SK-N-SH (cell line): ENCODE measurements at regions not wholly inside any gene's neighbourhood (a gene's known extent, or its start where the extent isn't known, plus 50 kb on each side); places are given as distances from the start of the nearest gene placed in this dataset.

Source experiments
- CTCF ChIA-PET: fragments of 300-600, 350-600 bp; formaldehyde crosslinking; extraction: SDS; loops from one replicate; lab custom pipeline; 2021; lab: Yijun Ruan, JAX
- POLR2A ChIA-PET: fragments of 350-600 bp; sonication (Branson Sonifier 250); formaldehyde crosslinking; extraction: SDS; loops from one replicate; lab custom pipeline; 2020; ENCODE audit warnings: antibody characterized with exemption, inconsistent platforms; lab: Yijun Ruan, JAX
- DNase-seq: peaks from one replicate; pipeline ENCODE4 v3.0.0; 2012
- H2AFZ ChIP-seq: fragments of 200-600 bp; sonication (generic); 2 replicates; pipeline ENCODE4 v1.8.1; 2016; ENCODE audit warnings: antibody characterized with exemption, mild to moderate bottlenecking, low read depth
- H3F3A ChIP-seq: fragments of 200-600 bp; sonication (generic); replicated peaks from 2 replicates; pipeline ENCODE3; 2016; ENCODE audit warnings: antibody characterized with exemption, mild to moderate bottlenecking; ENCODE audit not compliant: insufficient read depth
- H3K27ac ChIP-seq, 2 experiments: fragments of 200-500 bp in 1 of 2; fragments of 200-600 bp in 1 of 2; sonication (Bioruptor generic) in 1 of 2; sonication (generic), shearing (Covaris generic) in 1 of 2; 2 replicates each; pipeline versions ENCODE4 v1.5.1 to v1.6.1; 2014 to 2016; ENCODE audit warnings: low read depth in 2 of 2, inconsistent platforms in 1 of 2, low read length in 1 of 2, mild to moderate bottlenecking in 1 of 2, mixed read lengths in 1 of 2
- H3K27me3 ChIP-seq: fragments of 200-600 bp; sonication (generic), shearing (Covaris generic); 2 replicates; pipeline ENCODE4 v1.6.1; 2016; ENCODE audit warnings: mixed run types; ENCODE audit not compliant: insufficient read depth
- H3K36me3 ChIP-seq, 2 experiments: fragments of 200-500 bp in 1 of 2; fragments of 200-600 bp in 1 of 2; sonication (Bioruptor generic) in 1 of 2; sonication (generic) in 1 of 2; replicated peaks in 1 of 2; 2 replicates each; pipeline versions ENCODE3 to v1.5.1; 2014 to 2016; ENCODE audit warnings: low read length in 1 of 2, mild to moderate bottlenecking in 1 of 2; ENCODE audit not compliant: insufficient read depth in 2 of 2, control insufficient read depth in 1 of 2
- H3K4me1 ChIP-seq, 2 experiments: fragments of 200-500 bp in 1 of 2; fragments of 200-600 bp in 1 of 2; sonication (Bioruptor generic) in 1 of 2; sonication (generic), shearing (Covaris generic) in 1 of 2; 2 replicates each; pipeline versions ENCODE4 v1.5.1 to v1.6.1; 2014 to 2016; ENCODE audit warnings: low read depth in 1 of 2, low read length in 1 of 2, mixed run types in 1 of 2; ENCODE audit not compliant: insufficient read depth in 2 of 2, control insufficient read depth in 1 of 2
- H3K4me2 ChIP-seq: fragments of 200-600 bp; sonication (generic), shearing (Covaris generic); 2 replicates; pipeline ENCODE4 v1.6.1; 2017; ENCODE audit warnings: mixed run types
- H3K4me3 ChIP-seq, 2 experiments: fragments of 200-500 bp in 1 of 2; fragments of 200-600 bp in 1 of 2; sonication (Bioruptor generic) in 1 of 2; sonication (generic), shearing (Covaris generic) in 1 of 2; 2 replicates each; pipeline versions ENCODE4 v1.5.1 to v1.8.1; 2014 to 2016; ENCODE audit warnings: low read depth in 2 of 2, inconsistent platforms in 1 of 2, low read length in 1 of 2, mild to moderate bottlenecking in 1 of 2, mixed read lengths in 1 of 2, moderate library complexity in 1 of 2
- H3K79me2 ChIP-seq: fragments of 200-600 bp; sonication (generic); 2 replicates; pipeline ENCODE4 v1.8.1; 2017; ENCODE audit warnings: mild to moderate bottlenecking; ENCODE audit not compliant: insufficient read depth
- H3K9ac ChIP-seq: fragments of 200-600 bp; sonication (generic); 2 replicates; pipeline ENCODE4 v1.6.1; 2017; ENCODE audit warnings: mixed run types
- H3K9me2 ChIP-seq: fragments of 200-600 bp; sonication (generic); 2 replicates; pipeline ENCODE4 v1.6.1; 2017; ENCODE audit warnings: mixed run types
- H3K9me3 ChIP-seq: fragments of 200-600 bp; sonication (generic); 2 replicates; pipeline ENCODE4 v1.6.1; 2017; ENCODE audit warnings: mixed run types, mild to moderate bottlenecking, moderate library complexity
- H4K20me1 ChIP-seq: fragments of 200-600 bp; sonication (generic); 2 replicates; pipeline ENCODE4 v1.6.1; 2017; ENCODE audit warnings: mild to moderate bottlenecking, mixed run types; ENCODE audit not compliant: insufficient read depth
- CHD2 ChIP-seq: fragments of 150-350 bp; IDR thresholded peaks from 2 replicates; pipeline ENCODE4 v1.6.1; 2018; ENCODE audit warnings: low read length; ENCODE audit not compliant: partially characterized antibody
- CTCF ChIP-seq: fragments of 200-600 bp; sonication (generic); IDR thresholded peaks from 2 replicates; pipeline ENCODE4 v1.6.1; 2017; ENCODE audit warnings: antibody characterized with exemption, mild to moderate bottlenecking, moderate library complexity
- ELF1 ChIP-seq: IDR thresholded peaks from 2 replicates; pipeline ENCODE4 v1.4.0; 2012
- FOXJ3 ChIP-seq: sonication (generic); formaldehyde crosslinking; IDR thresholded peaks from 2 replicates; pipeline ENCODE4 v1.5.1; 2020; ENCODE audit warnings: mild to moderate bottlenecking, missing genetic modification reagents
- GATA2 ChIP-seq: sonication (generic); formaldehyde crosslinking; IDR thresholded peaks from 2 replicates; pipeline ENCODE4 v1.5.0; 2020; ENCODE audit warnings: mild to moderate bottlenecking, missing genetic modification reagents
- PBX3 ChIP-seq: IDR thresholded peaks from 2 replicates; pipeline ENCODE4; 2012
- POLR2AphosphoS5 ChIP-seq: IDR thresholded peaks from 2 replicates; pipeline ENCODE4 v1.6.1; 2012; ENCODE audit warnings: low read depth, low read length
- RXRA ChIP-seq: IDR thresholded peaks from 2 replicates; pipeline ENCODE4 v1.4.0; 2012; ENCODE audit warnings: low read depth, mild to moderate bottlenecking, borderline replicate concordance
- SIN3A ChIP-seq: IDR thresholded peaks from 2 replicates; pipeline ENCODE4 v1.6.1; 2012; ENCODE audit warnings: low read depth, mild to moderate bottlenecking, low read length, moderate library complexity, borderline replicate concordance
- SMC3 ChIP-seq: IDR thresholded peaks from 2 replicates; pipeline ENCODE4 v1.6.1; 2012; ENCODE audit warnings: low read depth, low read length, improper control_type of control experiment
- TCF12 ChIP-seq: IDR thresholded peaks from 2 replicates; pipeline ENCODE4 v1.4.0; 2012
- TEAD4 ChIP-seq: IDR thresholded peaks from 2 replicates; pipeline ENCODE4 v1.4.0; 2012; ENCODE audit warnings: mild to moderate bottlenecking, borderline replicate concordance; ENCODE audit not compliant: insufficient read depth
- YY1 ChIP-seq: IDR thresholded peaks from 2 replicates; pipeline ENCODE4 v1.4.0; 2012; ENCODE audit warnings: low read depth, mild to moderate bottlenecking
- ZBTB33 ChIP-seq: IDR thresholded peaks from 2 replicates; pipeline ENCODE4 v1.4.0; 2012; ENCODE audit warnings: low read depth, borderline replicate concordance
- WGBS: methylation state at CpG from one replicate; pipeline ENCODE4 v1.1.6; 2017; ENCODE audit warnings: low lambda C conversion rate; 5-methylcytosine and 5-hydroxymethylcytosine counted together

GRCh38 chr5:53249529-53250200 is 140.1 kb upstream of the MOCS2 start (continued):
- TF ChIP-seq CTCF (no peak), CHD2 (no peak), TCF12 (peak; percentile 82), ZBTB33 (no peak), PBX3 (peak; percentile 78), YY1 (no peak)

- 63% methylated on average over 2 of the region's 2 CpGs for WGBS
- H3F3A ChIP-seq = peaks cover 56% of the 10 kb centered on the region
- H4K20me1 ChIP-seq = no peaks in the 10 kb centered on the region
- H3K27me3 ChIP-seq = no peaks in the 10 kb centered on the region
- H3K4me1 ChIP-seq = peaks cover 0 to 41% of the 10 kb centered on the region in 2 experiments; a peak in 3 of 4 replicates
- CTCF ChIA-PET = no interaction called here
- TF ChIP-seq FOXJ3 = no peak
- no peak for TF ChIP-seq YY1
- TF ChIP-seq TEAD4 = no peak
- TF ChIP-seq ELF1 = no peak
- TF ChIP-seq ZBTB33 = no peak
- no peak for TF ChIP-seq GATA2
- TF ChIP-seq PBX3 = no peak
- no peak for TF ChIP-seq SIN3A
- no peak for TF ChIP-seq POLR2AphosphoS5
- TF ChIP-seq RXRA = no peak
- no peak for TF ChIP-seq CTCF
- TF ChIP-seq SMC3 = no peak
- no peak overlapping the region for H3K4me3 ChIP-seq
- H3K36me3 ChIP-seq = no peaks in the 10 kb centered on the region
- no peak for DNase-seq
- H2AFZ ChIP-seq = peak overlapping the region; percentile 61; the same call in 1 of the 2 replicates
- H3K79me2 ChIP-seq = no peaks in the 10 kb centered on the region
- POLR2A ChIA-PET = no interaction called here
- peak overlapping the region; percentile 55 to 93; a peak in 3 of 4 replicates for H3K27ac ChIP-seq
- H3K9ac ChIP-seq = peak overlapping the region; percentile 63
- H3K9me3 ChIP-seq = no peaks in the 10 kb centered on the region
- peak overlapping the region; percentile 71 for H3K4me2 ChIP-seq
- H3K9me2 ChIP-seq = no peaks in the 10 kb centered on the region
Observed at GRCh38 chr5:53250201-53250550, 140.6 kb upstream of the MOCS2 start.
